GM12874 (cell line): ENCODE measurements at regions not wholly inside any gene's neighbourhood (a gene's known extent, or its start where the extent isn't known, plus 50 kb on each side); places are given as distances from the start of the nearest gene placed in this dataset.

Source experiments
- CTCF ChIP-seq: IDR thresholded peaks from 2 replicates; pipeline ENCODE4 v1.5.1; 2011; ENCODE audit warnings: low read depth, mild to moderate bottlenecking, control low read depth, low read length, moderate library complexity; ENCODE audit not compliant: insufficient read depth

- no peak for TF ChIP-seq CTCF
Measured at GRCh38 chr11:134779179-134779578, 367.1 kb upstream of the B3GAT1 start.

- TF ChIP-seq CTCF: no peak
Measured at GRCh38 chr11:134768463-134768862, 356.4 kb upstream of the B3GAT1 start.

- no peak for TF ChIP-seq CTCF
Measured at GRCh38 chr11:134765565-134765964, 353.5 kb upstream of the B3GAT1 start.

GRCh38 chr11:134764966-134765365 lies 352.9 kb upstream of the B3GAT1 start:
- no peak for TF ChIP-seq CTCF

GRCh38 chr11:134764367-134764766 lies 352.3 kb upstream of the B3GAT1 start:
- TF ChIP-seq CTCF: no peak

- no peak for TF ChIP-seq CTCF
Measured at GRCh38 chr11:134763030-134763388, 351.0 kb upstream of the B3GAT1 start.

- no peak for TF ChIP-seq CTCF
Measured at GRCh38 chr11:134762248-134763029, 350.4 kb upstream of the B3GAT1 start.
